CD4-positive, alpha-beta T cell (primary cell): ENCODE measurements at regions not wholly inside any gene's neighbourhood (a gene's known extent, or its start where the extent isn't known, plus 50 kb on each side); places are given as distances from the start of the nearest gene placed in this dataset.

Experiments
- ATAC-seq: fragments of 200-7000 bp; cut with Tn5 transposase; one replicate; pipeline ENCODE4 v1.10.0; 2022; ENCODE audit warnings: mild to moderate bottlenecking; ENCODE audit not compliant: poor library complexity
- CTCF ChIA-PET: fragments of 350-600 bp; sonication (Branson Sonifier 250); formaldehyde crosslinking; loops from one replicate; lab custom pipeline; 2021; ENCODE audit warnings: antibody characterized with exemption, inconsistent platforms; lab: Charles Lee
- POLR2A ChIA-PET: fragments of 350-600 bp; sonication (Branson Sonifier 250); formaldehyde crosslinking; loops from one replicate; lab custom pipeline; 2021; ENCODE audit warnings: antibody characterized with exemption, inconsistent platforms; lab: Charles Lee
- DNase-seq, 14 experiments: peaks; one replicate each; pipeline ENCODE4 v3.0.0-alpha.2; 2013 to 2020; ENCODE audit warnings: mixed read lengths in 2 of 14
- H3K27ac ChIP-seq, 2 donors: one replicate each; pipeline versions ENCODE4 v1.5.1 to v1.7.0; 2013; ENCODE audit warnings: low read length in 2 of 2, low read depth in 1 of 2, mild to moderate bottlenecking in 1 of 2
- H3K27me3 ChIP-seq, 2 experiments: 1 replicate in 1 of 2; 2 replicates in 1 of 2; pipeline versions ENCODE4 v1.6.1 to v1.7.0; 2013; ENCODE audit warnings: low read length in 2 of 2, control low read depth in 1 of 2, mild to moderate bottlenecking in 1 of 2, moderate library complexity in 1 of 2; ENCODE audit not compliant: insufficient read depth in 2 of 2, control insufficient read depth in 1 of 2
- H3K36me3 ChIP-seq: one replicate; pipeline ENCODE4 v1.6.1; 2013; ENCODE audit warnings: low read length, control low read depth; ENCODE audit not compliant: insufficient read depth
- H3K4me1 ChIP-seq: one replicate; pipeline ENCODE4 v1.6.1; 2013; ENCODE audit warnings: low read length, control low read depth; ENCODE audit not compliant: insufficient read depth
- H3K4me3 ChIP-seq: one replicate; pipeline ENCODE4 v1.5.1; 2013; ENCODE audit warnings: mild to moderate bottlenecking, low read length, moderate library complexity
- H3K9me3 ChIP-seq, 2 experiments: 1 replicate in 1 of 2; 2 replicates in 1 of 2; pipeline versions ENCODE4 v1.6.1 to v1.7.0; 2013; ENCODE audit warnings: low read length in 2 of 2, mild to moderate bottlenecking in 2 of 2, control low read depth in 1 of 2, moderate library complexity in 1 of 2; ENCODE audit not compliant: control insufficient read depth in 1 of 2, insufficient read depth in 1 of 2
- H3K27ac Mint-ChIP-seq: one replicate; pipeline ENCODE4 v1.8.0; 2020; ENCODE audit warnings: mixed read lengths
- H3K27me3 Mint-ChIP-seq: one replicate; pipeline ENCODE4 v1.8.0; 2021; ENCODE audit warnings: mixed read lengths
- H3K36me3 Mint-ChIP-seq: one replicate; pipeline ENCODE4 v1.8.0; 2021; ENCODE audit warnings: low read depth, mixed read lengths
- H3K4me1 Mint-ChIP-seq: one replicate; pipeline ENCODE4 v1.8.0; 2021; ENCODE audit warnings: low read depth, mixed read lengths
- H3K4me3 Mint-ChIP-seq: one replicate; pipeline ENCODE4 v1.8.0; 2020; ENCODE audit warnings: mild to moderate bottlenecking, mixed read lengths
- H3K9me3 Mint-ChIP-seq: one replicate; pipeline ENCODE4 v1.8.0; 2020; ENCODE audit warnings: mixed read lengths
- intact Hi-C, 2 experiments: fragments of 100-400 bp; cut with DNase I in 1 of 2; cut with micrococcal nuclease in 1 of 2; formaldehyde crosslinking; loops; one replicate each; pipeline versions ENCODE4 v1.15.1 to v1.9.0; 2023 to 2025; cut with DNase I, micrococcal nuclease
- TF ChIP-seq, protein P1 (sequence below): fragments of 200-600 bp; IDR thresholded peaks from one replicate; pipeline ENCODE4 v1.8.0; 2022; ENCODE audit warnings: antibody characterized with exemption, mild to moderate bottlenecking

DNA sequence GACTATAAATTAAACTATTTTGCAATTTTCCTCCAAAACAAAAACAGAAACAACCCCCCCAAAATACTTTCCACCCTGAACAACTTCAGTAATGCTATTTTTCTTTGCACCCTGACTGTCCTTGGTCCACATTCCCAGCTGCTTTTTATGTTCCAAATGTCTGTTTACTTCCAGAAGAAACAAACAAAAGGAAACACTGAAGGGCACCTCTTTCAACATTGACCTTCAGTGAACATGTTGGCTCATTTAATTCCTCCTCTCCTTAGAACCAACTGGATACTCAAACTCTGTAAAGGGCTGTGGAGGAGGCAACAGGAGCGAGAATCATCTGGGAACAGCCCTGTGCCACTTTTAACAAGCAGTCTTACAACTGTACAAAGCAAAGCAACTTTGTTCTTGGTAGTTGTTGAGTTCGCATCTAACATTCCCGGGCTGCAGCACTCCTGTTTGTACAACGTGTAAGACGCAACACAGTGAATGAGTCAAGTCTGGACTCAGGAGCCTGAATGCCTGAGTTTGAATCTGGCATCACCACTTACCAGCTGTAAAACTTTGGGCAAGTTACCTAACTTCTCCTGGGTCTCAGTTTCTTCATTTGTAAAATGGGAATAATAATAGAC is 111.4 kb upstream of the GATA6 start:
- DNase-seq (no peak), ATAC-seq (no peak)
- CTCF ChIA-PET: interaction anchor here (0.7 kb wide), 1 partner anchor 26 kb away, joined by 3 read pairs; no protein-coding TSS in a partner anchor
- no peaks in the 10 kb centered on the region for H3K9me3 Mint-ChIP-seq
- H3K36me3 Mint-ChIP-seq: no peaks in the 10 kb centered on the region
- Histone ChIP-seq H3K9me3 (peaks cover 0 to 4% of the 10 kb centered on the region in 2 experiments), H3K4me1 (no peaks in the 10 kb centered on the region), H3K4me3 (no peak overlapping the region), H3K36me3 (no peaks in the 10 kb centered on the region), H3K27ac (no peak overlapping the region), H3K27me3 (peaks cover 0 to 3% of the 10 kb centered on the region in 2 experiments)
- no peaks in the 10 kb centered on the region for H3K4me1 Mint-ChIP-seq
- no peak overlapping the region for H3K4me3 Mint-ChIP-seq
- POLR2A ChIA-PET: no interaction called here
- no peak overlapping the region for H3K27ac Mint-ChIP-seq
- H3K27me3 Mint-ChIP-seq: no peaks in the 10 kb centered on the region
- intact Hi-C loops: no loop called here
- TF ChIP-seq, protein P1, sequence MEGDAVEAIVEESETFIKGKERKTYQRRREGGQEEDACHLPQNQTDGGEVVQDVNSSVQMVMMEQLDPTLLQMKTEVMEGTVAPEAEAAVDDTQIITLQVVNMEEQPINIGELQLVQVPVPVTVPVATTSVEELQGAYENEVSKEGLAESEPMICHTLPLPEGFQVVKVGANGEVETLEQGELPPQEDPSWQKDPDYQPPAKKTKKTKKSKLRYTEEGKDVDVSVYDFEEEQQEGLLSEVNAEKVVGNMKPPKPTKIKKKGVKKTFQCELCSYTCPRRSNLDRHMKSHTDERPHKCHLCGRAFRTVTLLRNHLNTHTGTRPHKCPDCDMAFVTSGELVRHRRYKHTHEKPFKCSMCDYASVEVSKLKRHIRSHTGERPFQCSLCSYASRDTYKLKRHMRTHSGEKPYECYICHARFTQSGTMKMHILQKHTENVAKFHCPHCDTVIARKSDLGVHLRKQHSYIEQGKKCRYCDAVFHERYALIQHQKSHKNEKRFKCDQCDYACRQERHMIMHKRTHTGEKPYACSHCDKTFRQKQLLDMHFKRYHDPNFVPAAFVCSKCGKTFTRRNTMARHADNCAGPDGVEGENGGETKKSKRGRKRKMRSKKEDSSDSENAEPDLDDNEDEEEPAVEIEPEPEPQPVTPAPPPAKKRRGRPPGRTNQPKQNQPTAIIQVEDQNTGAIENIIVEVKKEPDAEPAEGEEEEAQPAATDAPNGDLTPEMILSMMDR: no peak

DNA sequence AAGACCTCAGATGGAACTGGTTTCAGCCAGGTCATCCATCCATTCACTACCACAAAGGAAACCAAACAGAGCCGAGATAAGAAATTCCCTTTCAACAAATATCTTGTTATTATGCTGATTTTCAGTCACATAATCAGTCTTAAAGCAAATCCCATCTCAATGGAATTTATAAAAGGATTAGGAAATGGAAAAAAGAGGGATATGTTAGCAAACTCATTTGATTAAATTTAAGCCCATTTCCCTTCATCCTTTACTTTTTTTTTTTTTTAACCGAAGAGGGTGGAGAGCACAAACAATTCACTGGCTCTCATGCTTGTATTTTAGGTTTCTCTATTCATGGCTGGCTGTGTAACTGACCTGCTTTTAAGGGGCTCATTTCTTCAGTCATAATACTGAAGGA is 109.0 kb upstream of the GATA6 start:
- ChIA-PET POLR2A (no interaction called here), CTCF (no interaction called here)
- Mint-ChIP-seq H3K36me3 (no peaks in the 10 kb centered on the region), H3K27me3 (no peaks in the 10 kb centered on the region), H3K9me3 (no peaks in the 10 kb centered on the region), H3K4me3 (no peak overlapping the region), H3K27ac (no peak overlapping the region), H3K4me1 (no peaks in the 10 kb centered on the region)
- H3K4me1 ChIP-seq: no peaks in the 10 kb centered on the region
- peaks cover 0 to 3% of the 10 kb centered on the region in 2 experiments for H3K27me3 ChIP-seq
- intact Hi-C loops: no loop called here
- H3K27ac ChIP-seq: no peak overlapping the region
- TF ChIP-seq, protein P1: no peak
- peaks cover 0 to 4% of the 10 kb centered on the region in 2 experiments for H3K9me3 ChIP-seq
- ATAC-seq (no peak), DNase-seq (no peak)
- H3K36me3 ChIP-seq: no peaks in the 10 kb centered on the region
- no peak overlapping the region for H3K4me3 ChIP-seq

DNA sequence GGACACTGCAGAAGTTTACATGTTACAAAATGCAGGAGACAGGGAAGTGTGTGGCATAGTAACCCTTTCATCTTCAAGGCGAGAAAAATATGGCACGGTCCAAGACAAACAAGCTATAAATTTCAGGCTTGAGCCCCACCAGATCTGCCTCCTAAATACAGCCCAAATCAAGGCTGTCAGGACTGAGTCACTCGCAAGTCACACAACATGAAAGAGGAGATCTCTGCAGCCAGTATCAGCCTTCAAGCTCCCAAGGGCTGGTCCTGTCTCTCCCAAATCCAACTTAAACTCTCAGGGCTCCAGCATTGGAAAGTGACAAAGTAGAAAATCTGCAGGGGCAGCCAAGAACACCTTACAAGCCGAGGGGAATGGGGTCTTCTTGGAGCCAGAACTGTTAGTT is 106.3 kb upstream of the GATA6 start:
- Histone ChIP-seq H3K27ac (no peak overlapping the region), H3K9me3 (no peaks in the 10 kb centered on the region), H3K4me3 (no peak overlapping the region), H3K27me3 (no peaks in the 10 kb centered on the region), H3K36me3 (no peaks in the 10 kb centered on the region), H3K4me1 (no peaks in the 10 kb centered on the region)
- no peak overlapping the region for H3K27ac Mint-ChIP-seq
- TF ChIP-seq, protein P1: no peak
- POLR2A ChIA-PET: no interaction called here
- no peaks in the 10 kb centered on the region for H3K36me3 Mint-ChIP-seq
- H3K4me3 Mint-ChIP-seq: no peak overlapping the region
- CTCF ChIA-PET: no interaction called here
- no peaks in the 10 kb centered on the region for H3K4me1 Mint-ChIP-seq
- H3K27me3 Mint-ChIP-seq: no peaks in the 10 kb centered on the region
- H3K9me3 Mint-ChIP-seq: no peaks in the 10 kb centered on the region
- DNase-seq (no peak), ATAC-seq (no peak)
- intact Hi-C loops: no loop called here
